Stimulated activated CD4-positive, alpha-beta T cell treated with anti-CD3 and anti-CD28 coated beads, Interleukin-1b, Interleukin-23, amount 100 ng/mL, for 4 hours (primary cell): ENCODE measurements at regions not wholly inside any gene's neighbourhood (a gene's known extent, or its start where the extent isn't known, plus 50 kb on each side); places are given as distances from the start of the nearest gene placed in this dataset.

Experiments used
- DNase-seq, 2 donors: peaks; one replicate each; pipeline ENCODE4 v3.0.0-alpha.2; 2020; ENCODE audit warnings: low read depth in 2 of 2

- no peak for DNase-seq
These were observed 702.9 kb upstream of the POU3F2 start for GRCh38 chr6:98131290-98131990.

GRCh38 chr6:98136333-98136732, 698.0 kb upstream of the POU3F2 start:
- DNase-seq = no peak

GRCh38 chr6:98137391-98137790, 697.0 kb upstream of the POU3F2 start:
- DNase-seq = no peak

GRCh38 chr6:98142839-98143238, 691.5 kb upstream of the POU3F2 start:
- no peak for DNase-seq

GRCh38 chr6:98146656-98147055, 687.7 kb upstream of the POU3F2 start:
- no peak for DNase-seq

GRCh38 chr6:98156580-98156979, 677.8 kb upstream of the POU3F2 start:
- DNase-seq = no peak

GRCh38 chr6:98179606-98180005, 654.8 kb upstream of the POU3F2 start:
- DNase-seq = no peak

- no peak for DNase-seq
These were observed 634.3 kb upstream of the POU3F2 start for GRCh38 chr6:98200084-98200483.

GRCh38 chr6:98203170-98203806, 631.1 kb upstream of the POU3F2 start:
- no peak for DNase-seq

GRCh38 chr6:98212468-98212867, 621.9 kb upstream of the POU3F2 start:
- no peak for DNase-seq

- no peak for DNase-seq
These were observed 618.8 kb upstream of the POU3F2 start for GRCh38 chr6:98215531-98215930.

GRCh38 chr6:98230250-98230649, 604.1 kb upstream of the POU3F2 start:
- no peak for DNase-seq

- DNase-seq = no peak
These were observed 595.3 kb upstream of the POU3F2 start for GRCh38 chr6:98239057-98239456.

GRCh38 chr6:98241630-98242029, 592.7 kb upstream of the POU3F2 start:
- no peak for DNase-seq

- DNase-seq = no peak
These were observed 579.8 kb upstream of the POU3F2 start for GRCh38 chr6:98254624-98255023.

GRCh38 chr6:98260382-98260781, 574.0 kb upstream of the POU3F2 start:
- no peak for DNase-seq

GRCh38 chr6:98272060-98272459, 562.3 kb upstream of the POU3F2 start:
- DNase-seq = no peak

- no peak for DNase-seq
These were observed 559.7 kb upstream of the POU3F2 start for GRCh38 chr6:98274691-98275090.

GRCh38 chr6:98280492-98280891, 553.9 kb upstream of the POU3F2 start:
- no peak for DNase-seq

GRCh38 chr6:98286620-98287019, 547.8 kb upstream of the POU3F2 start:
- no peak for DNase-seq

GRCh38 chr6:98287876-98288275, 546.5 kb upstream of the POU3F2 start:
- no peak for DNase-seq

- no peak for DNase-seq
These were observed 541.6 kb upstream of the POU3F2 start for GRCh38 chr6:98292810-98293209.

- no peak for DNase-seq
These were observed 538.7 kb upstream of the POU3F2 start for GRCh38 chr6:98295515-98296175.
